Activated CD4-positive, alpha-beta memory T cell treated with anti-CD3 and anti-CD28 coated beads for 36 hours (primary cell): ENCODE measurements at regions not wholly inside any gene's neighbourhood (a gene's known extent, or its start where the extent isn't known, plus 50 kb on each side); places are given as distances from the start of the nearest gene placed in this dataset.

ENCODE experiments used
- CTCF ChIA-PET: fragments of 350-600 bp; sonication (Branson Sonifier 250); formaldehyde crosslinking; loops from one replicate; lab custom pipeline; 2021; ENCODE audit warnings: antibody characterized with exemption, inconsistent platforms; lab: Charles Lee
- POLR2A ChIA-PET: fragments of 350-600 bp; sonication (Branson Sonifier 250); formaldehyde crosslinking; loops from one replicate; lab custom pipeline; 2021; ENCODE audit warnings: antibody characterized with exemption; lab: Charles Lee
- DNase-seq: peaks from one replicate; pipeline ENCODE4 v3.0.0-alpha.2; 2020
- H3K27ac Mint-ChIP-seq: one replicate; pipeline ENCODE4 v1.8.0; 2021; ENCODE audit warnings: mixed read lengths
- H3K27me3 Mint-ChIP-seq: one replicate; pipeline ENCODE4 v1.8.0; 2021; ENCODE audit warnings: mixed read lengths
- H3K36me3 Mint-ChIP-seq: one replicate; pipeline ENCODE4 v1.8.0; 2021; ENCODE audit warnings: mixed read lengths
- H3K4me1 Mint-ChIP-seq: one replicate; pipeline ENCODE4 v1.8.0; 2021; ENCODE audit warnings: low read depth, mixed read lengths
- H3K4me3 Mint-ChIP-seq: one replicate; pipeline ENCODE4 v1.8.0; 2021; ENCODE audit warnings: mild to moderate bottlenecking, mixed read lengths
- H3K9me3 Mint-ChIP-seq: one replicate; pipeline ENCODE4 v1.8.0; 2021; ENCODE audit warnings: mixed read lengths
- intact Hi-C: fragments of 100-400 bp; cut with micrococcal nuclease; formaldehyde crosslinking; loops from one replicate; pipeline ENCODE4 v1.15.1; 2023

GRCh38 chr5:117082977-117083376 is 508.4 kb upstream of the SEMA6A start:
- ChIA-PET CTCF (no interaction called here), POLR2A (no interaction called here)
- Mint-ChIP-seq H3K27ac (no peak overlapping the region), H3K4me3 (no peak overlapping the region), H3K9me3 (no peaks in the 10 kb centered on the region), H3K27me3 (no peaks in the 10 kb centered on the region), H3K36me3 (no peaks in the 10 kb centered on the region), H3K4me1 (no peaks in the 10 kb centered on the region)
- DNase-seq: no peak
- intact Hi-C loops: no loop called here

- H3K9me3 Mint-ChIP-seq: peaks cover 4% of the 10 kb centered on the region
- no peaks in the 10 kb centered on the region for H3K4me1 Mint-ChIP-seq
- H3K36me3 Mint-ChIP-seq: no peaks in the 10 kb centered on the region
- POLR2A ChIA-PET: no interaction called here
- no peak overlapping the region for H3K27ac Mint-ChIP-seq
- H3K27me3 Mint-ChIP-seq: no peaks in the 10 kb centered on the region
- CTCF ChIA-PET: no interaction called here
- intact Hi-C loops: no loop called here
- no peak for DNase-seq
- no peak overlapping the region for H3K4me3 Mint-ChIP-seq
Observed at GRCh38 chr5:117077142-117077541, 502.5 kb upstream of the SEMA6A start.

GRCh38 chr5:117072439-117072838 is 497.8 kb upstream of the SEMA6A start:
- CTCF ChIA-PET: no interaction called here
- intact Hi-C loops: no loop called here
- H3K4me1 Mint-ChIP-seq: no peaks in the 10 kb centered on the region

GRCh38 chr5:117065800-117066199 is 491.2 kb upstream of the SEMA6A start:
- intact Hi-C loops: no loop called here
- no peaks in the 10 kb centered on the region for H3K27me3 Mint-ChIP-seq
- H3K9me3 Mint-ChIP-seq: peaks cover 2% of the 10 kb centered on the region
- no peak for DNase-seq
- ChIA-PET POLR2A (no interaction called here), CTCF (no interaction called here)
- no peak overlapping the region for H3K4me3 Mint-ChIP-seq
- H3K27ac Mint-ChIP-seq: no peak overlapping the region
- no peaks in the 10 kb centered on the region for H3K36me3 Mint-ChIP-seq
- H3K4me1 Mint-ChIP-seq: no peaks in the 10 kb centered on the region

More at GRCh38 chr5:117072439-117072838, 497.8 kb upstream of the SEMA6A start:
- no peak for DNase-seq
- H3K27me3 Mint-ChIP-seq: no peaks in the 10 kb centered on the region
- no peak overlapping the region for H3K4me3 Mint-ChIP-seq
- no peak overlapping the region for H3K27ac Mint-ChIP-seq
- H3K9me3 Mint-ChIP-seq: peaks cover 17% of the 10 kb centered on the region
- H3K36me3 Mint-ChIP-seq: no peaks in the 10 kb centered on the region
- POLR2A ChIA-PET: no interaction called here

GRCh38 chr5:117065161-117065560 is 490.5 kb upstream of the SEMA6A start:
- intact Hi-C loops: no loop called here
- peaks cover 2% of the 10 kb centered on the region for H3K9me3 Mint-ChIP-seq
- H3K36me3 Mint-ChIP-seq: no peaks in the 10 kb centered on the region
- DNase-seq: no peak
- H3K27ac Mint-ChIP-seq: no peak overlapping the region
- CTCF ChIA-PET: no interaction called here
- POLR2A ChIA-PET: no interaction called here
- H3K4me1 Mint-ChIP-seq: no peaks in the 10 kb centered on the region
- no peaks in the 10 kb centered on the region for H3K27me3 Mint-ChIP-seq
- no peak overlapping the region for H3K4me3 Mint-ChIP-seq

GRCh38 chr5:117060099-117060498 is 485.5 kb upstream of the SEMA6A start:
- Mint-ChIP-seq H3K27ac (no peak overlapping the region), H3K4me1 (no peaks in the 10 kb centered on the region), H3K36me3 (no peaks in the 10 kb centered on the region), H3K4me3 (no peak overlapping the region), H3K9me3 (no peaks in the 10 kb centered on the region), H3K27me3 (no peaks in the 10 kb centered on the region)
- ChIA-PET CTCF (no interaction called here), POLR2A (no interaction called here)
- DNase-seq: no peak
- intact Hi-C loops: no loop called here

- no peaks in the 10 kb centered on the region for H3K36me3 Mint-ChIP-seq
- no peaks in the 10 kb centered on the region for H3K4me1 Mint-ChIP-seq
- ChIA-PET POLR2A (no interaction called here), CTCF (no interaction called here)
- no peaks in the 10 kb centered on the region for H3K27me3 Mint-ChIP-seq
- no peak overlapping the region for H3K4me3 Mint-ChIP-seq
- no peak overlapping the region for H3K27ac Mint-ChIP-seq
- intact Hi-C loops: no loop called here
- H3K9me3 Mint-ChIP-seq: no peaks in the 10 kb centered on the region
- no peak for DNase-seq
Observed at GRCh38 chr5:117058740-117059139, 484.1 kb upstream of the SEMA6A start.

GRCh38 chr5:117055517-117055916 is 480.9 kb upstream of the SEMA6A start:
- peaks cover 1% of the 10 kb centered on the region for H3K9me3 Mint-ChIP-seq
- no peak for DNase-seq
- H3K36me3 Mint-ChIP-seq: no peaks in the 10 kb centered on the region
- H3K4me3 Mint-ChIP-seq: no peak overlapping the region
- intact Hi-C loops: no loop called here
- no peaks in the 10 kb centered on the region for H3K4me1 Mint-ChIP-seq
- CTCF ChIA-PET: no interaction called here
- POLR2A ChIA-PET: no interaction called here
- H3K27me3 Mint-ChIP-seq: no peaks in the 10 kb centered on the region
- no peak overlapping the region for H3K27ac Mint-ChIP-seq

GRCh38 chr5:117054911-117055310 is 480.3 kb upstream of the SEMA6A start:
- H3K27me3 Mint-ChIP-seq: no peaks in the 10 kb centered on the region
- ChIA-PET POLR2A (no interaction called here), CTCF (no interaction called here)
- H3K27ac Mint-ChIP-seq: no peak overlapping the region
- intact Hi-C loops: no loop called here
- H3K4me1 Mint-ChIP-seq: no peaks in the 10 kb centered on the region
- no peaks in the 10 kb centered on the region for H3K36me3 Mint-ChIP-seq
- no peak for DNase-seq
- H3K9me3 Mint-ChIP-seq: peaks cover 3% of the 10 kb centered on the region
- H3K4me3 Mint-ChIP-seq: no peak overlapping the region

GRCh38 chr5:117054141-117054540 is 479.5 kb upstream of the SEMA6A start:
- H3K36me3 Mint-ChIP-seq: no peaks in the 10 kb centered on the region
- H3K27ac Mint-ChIP-seq: no peak overlapping the region
- no peaks in the 10 kb centered on the region for H3K4me1 Mint-ChIP-seq
- H3K27me3 Mint-ChIP-seq: no peaks in the 10 kb centered on the region
- peaks cover 3% of the 10 kb centered on the region for H3K9me3 Mint-ChIP-seq
- intact Hi-C loops: no loop called here
- ChIA-PET POLR2A (no interaction called here), CTCF (no interaction called here)
- H3K4me3 Mint-ChIP-seq: no peak overlapping the region
- no peak for DNase-seq

- CTCF ChIA-PET: no interaction called here
- intact Hi-C loops: no loop called here
- H3K27me3 Mint-ChIP-seq: no peaks in the 10 kb centered on the region
Observed at GRCh38 chr5:117041926-117042595, 467.4 kb upstream of the SEMA6A start.

GRCh38 chr5:117039035-117039434 is 464.4 kb upstream of the SEMA6A start:
- H3K36me3 Mint-ChIP-seq: no peaks in the 10 kb centered on the region
- H3K27me3 Mint-ChIP-seq: no peaks in the 10 kb centered on the region
- no peak overlapping the region for H3K4me3 Mint-ChIP-seq
- no peak overlapping the region for H3K27ac Mint-ChIP-seq
- intact Hi-C loops: no loop called here
- POLR2A ChIA-PET: no interaction called here
- no peak for DNase-seq
- H3K4me1 Mint-ChIP-seq: no peaks in the 10 kb centered on the region
- H3K9me3 Mint-ChIP-seq: no peaks in the 10 kb centered on the region
- CTCF ChIA-PET: no interaction called here

More at GRCh38 chr5:117041926-117042595, 467.4 kb upstream of the SEMA6A start:
- Mint-ChIP-seq H3K4me3 (no peak overlapping the region), H3K27ac (no peak overlapping the region), H3K9me3 (no peaks in the 10 kb centered on the region), H3K4me1 (no peaks in the 10 kb centered on the region), H3K36me3 (no peaks in the 10 kb centered on the region)
- POLR2A ChIA-PET: no interaction called here
- DNase-seq: no peak

- H3K4me3 Mint-ChIP-seq: no peak overlapping the region
- H3K27ac Mint-ChIP-seq: no peak overlapping the region
- DNase-seq: no peak
- H3K4me1 Mint-ChIP-seq: no peaks in the 10 kb centered on the region
- H3K36me3 Mint-ChIP-seq: no peaks in the 10 kb centered on the region
- no peaks in the 10 kb centered on the region for H3K9me3 Mint-ChIP-seq
- CTCF ChIA-PET: no interaction called here
- intact Hi-C loops: no loop called here
- POLR2A ChIA-PET: no interaction called here
- no peaks in the 10 kb centered on the region for H3K27me3 Mint-ChIP-seq
Observed at GRCh38 chr5:117027384-117027783, 452.8 kb upstream of the SEMA6A start.
